Effector memory CD4-positive, alpha-beta T cell (primary cell): ENCODE measurements at regions not wholly inside any gene's neighbourhood (a gene's known extent, or its start where the extent isn't known, plus 50 kb on each side); places are given as distances from the start of the nearest gene placed in this dataset.

Experiments used
- DNase-seq, 3 donors: peaks; one replicate each; pipeline ENCODE4 v3.0.0-alpha.2; 2020
- H3K27ac ChIP-seq: 2 replicates; pipeline ENCODE4 v1.7.0; 2013; ENCODE audit warnings: mild to moderate bottlenecking, low read length, moderate library complexity; ENCODE audit not compliant: insufficient read depth, poor library complexity, severe bottlenecking
- H3K27me3 ChIP-seq: replicated peaks from 2 replicates; pipeline ENCODE4 v1.7.0; 2013; ENCODE audit warnings: mild to moderate bottlenecking, low read length; ENCODE audit not compliant: insufficient read depth, control insufficient read depth, poor library complexity, severe bottlenecking
- H3K36me3 ChIP-seq: 2 replicates; pipeline ENCODE4 v1.7.0; 2013; ENCODE audit warnings: mild to moderate bottlenecking, low read length, moderate library complexity; ENCODE audit not compliant: control insufficient read depth, insufficient read depth
- H3K4me1 ChIP-seq: 2 replicates; pipeline ENCODE4 v1.7.0; 2013; ENCODE audit warnings: low read length, mild to moderate bottlenecking; ENCODE audit not compliant: control insufficient read depth, insufficient read depth, poor library complexity, severe bottlenecking
- H3K4me3 ChIP-seq: 2 replicates; pipeline ENCODE4 v1.7.0; 2013; ENCODE audit warnings: low read length, low read depth, mild to moderate bottlenecking; ENCODE audit not compliant: insufficient read depth, poor library complexity, severe bottlenecking
- H3K9me3 ChIP-seq: 2 replicates; pipeline ENCODE4 v1.7.0; 2013; ENCODE audit warnings: mild to moderate bottlenecking, low read length, moderate library complexity; ENCODE audit not compliant: control insufficient read depth

GRCh38 chr10:27437775-27438174 lies 66.3 kb upstream of the RAB18 start:
- Histone ChIP-seq H3K27me3 (no peaks in the 10 kb centered on the region), H3K36me3 (no peaks in the 10 kb centered on the region), H3K9me3 (no peaks in the 10 kb centered on the region), H3K27ac (no peak overlapping the region), H3K4me3 (no peak overlapping the region), H3K4me1 (no peaks in the 10 kb centered on the region)
- no peak for DNase-seq

GRCh38 chr10:27436710-27437109 lies 67.4 kb upstream of the RAB18 start:
- Histone ChIP-seq H3K9me3 (no peaks in the 10 kb centered on the region), H3K27me3 (no peaks in the 10 kb centered on the region), H3K27ac (no peak overlapping the region), H3K4me3 (no peak overlapping the region), H3K36me3 (no peaks in the 10 kb centered on the region), H3K4me1 (no peaks in the 10 kb centered on the region)
- DNase-seq, result no peak

- H3K4me1 ChIP-seq, result no peaks in the 10 kb centered on the region
- DNase-seq, result no peak
- H3K36me3 ChIP-seq, result no peaks in the 10 kb centered on the region
- no peaks in the 10 kb centered on the region for H3K9me3 ChIP-seq
- no peaks in the 10 kb centered on the region for H3K27me3 ChIP-seq
- H3K27ac ChIP-seq, result no peak overlapping the region
- no peak overlapping the region for H3K4me3 ChIP-seq
Observed at GRCh38 chr10:27433976-27434375, 70.1 kb upstream of the RAB18 start.

GRCh38 chr10:27426948-27427467 lies 77.1 kb upstream of the RAB18 start:
- DNase-seq, result no peak
- Histone ChIP-seq H3K4me3 (no peak overlapping the region), H3K36me3 (no peaks in the 10 kb centered on the region), H3K9me3 (no peaks in the 10 kb centered on the region), H3K27ac (no peak overlapping the region), H3K4me1 (no peaks in the 10 kb centered on the region), H3K27me3 (no peaks in the 10 kb centered on the region)

- H3K4me1 ChIP-seq, result no peaks in the 10 kb centered on the region
- DNase-seq, result no peak
- no peak overlapping the region for H3K4me3 ChIP-seq
- H3K27ac ChIP-seq, result no peak overlapping the region
- H3K9me3 ChIP-seq, result no peaks in the 10 kb centered on the region
- H3K36me3 ChIP-seq, result no peaks in the 10 kb centered on the region
- H3K27me3 ChIP-seq, result no peaks in the 10 kb centered on the region
Observed at GRCh38 chr10:27413831-27414348, 90.2 kb upstream of the RAB18 start.

- H3K36me3 ChIP-seq, result no peaks in the 10 kb centered on the region
- H3K27me3 ChIP-seq, result no peaks in the 10 kb centered on the region
- H3K27ac ChIP-seq, result no peak overlapping the region
- H3K9me3 ChIP-seq, result no peaks in the 10 kb centered on the region
- H3K4me3 ChIP-seq, result no peak overlapping the region
- no peak for DNase-seq
- no peaks in the 10 kb centered on the region for H3K4me1 ChIP-seq
Observed at GRCh38 chr10:27413387-27413786, 90.7 kb upstream of the RAB18 start.

GRCh38 chr10:27410153-27410552 lies 94.0 kb upstream of the RAB18 start:
- no peaks in the 10 kb centered on the region for H3K36me3 ChIP-seq
- no peaks in the 10 kb centered on the region for H3K27me3 ChIP-seq
- DNase-seq, result no peak
- no peaks in the 10 kb centered on the region for H3K9me3 ChIP-seq
- no peak overlapping the region for H3K4me3 ChIP-seq
- no peak overlapping the region for H3K27ac ChIP-seq
- no peaks in the 10 kb centered on the region for H3K4me1 ChIP-seq

- H3K36me3 ChIP-seq, result no peaks in the 10 kb centered on the region
- no peaks in the 10 kb centered on the region for H3K9me3 ChIP-seq
- no peaks in the 10 kb centered on the region for H3K4me1 ChIP-seq
- no peak overlapping the region for H3K4me3 ChIP-seq
- H3K27ac ChIP-seq, result no peak overlapping the region
- DNase-seq, result no peak
- H3K27me3 ChIP-seq, result no peaks in the 10 kb centered on the region
Observed at GRCh38 chr10:27407271-27407670, 96.8 kb upstream of the RAB18 start.

GRCh38 chr10:27399871-27400270 lies 104.2 kb upstream of the RAB18 start:
- Histone ChIP-seq H3K9me3 (no peaks in the 10 kb centered on the region), H3K4me1 (no peaks in the 10 kb centered on the region), H3K27me3 (no peaks in the 10 kb centered on the region), H3K27ac (no peak overlapping the region), H3K36me3 (no peaks in the 10 kb centered on the region), H3K4me3 (no peak overlapping the region)
- DNase-seq, result no peak

- Histone ChIP-seq H3K4me1 (no peaks in the 10 kb centered on the region), H3K36me3 (no peaks in the 10 kb centered on the region), H3K27me3 (no peaks in the 10 kb centered on the region), H3K9me3 (no peaks in the 10 kb centered on the region), H3K27ac (no peak overlapping the region), H3K4me3 (no peak overlapping the region)
- DNase-seq, result no peak
Observed at GRCh38 chr10:27393961-27394360, 110.1 kb upstream of the RAB18 start.
